Body of pancreas (tissue), 4 donors: ENCODE measurements at regions not wholly inside any gene's neighbourhood (a gene's known extent, or its start where the extent isn't known, plus 50 kb on each side); places are given as distances from the start of the nearest gene placed in this dataset.
"Not testable (repeated sequence)": the region's sequence is repeated elsewhere in the genome, so short reads cannot be mapped to it uniquely, and the experiment has no call there.

Experiments used
- POLR2A ChIP-seq, 3 donors: fragments of 450-650 bp; IDR thresholded peaks; one replicate each; pipeline ENCODE4 v1.6.1; 2016; ENCODE audit warnings: antibody characterized with exemption in 3 of 3, mild to moderate bottlenecking in 2 of 3
- TF ChIP-seq, protein P1 (sequence below), 7 experiments: fragments of 450-650 bp in 4 of 7; fragments of 200-600 bp in 3 of 7; sonication (generic) in 3 of 7; IDR thresholded peaks; one replicate each; pipeline ENCODE4 v1.5.1; 2016 to 2019; ENCODE audit warnings: antibody characterized with exemption in 7 of 7

DNA sequence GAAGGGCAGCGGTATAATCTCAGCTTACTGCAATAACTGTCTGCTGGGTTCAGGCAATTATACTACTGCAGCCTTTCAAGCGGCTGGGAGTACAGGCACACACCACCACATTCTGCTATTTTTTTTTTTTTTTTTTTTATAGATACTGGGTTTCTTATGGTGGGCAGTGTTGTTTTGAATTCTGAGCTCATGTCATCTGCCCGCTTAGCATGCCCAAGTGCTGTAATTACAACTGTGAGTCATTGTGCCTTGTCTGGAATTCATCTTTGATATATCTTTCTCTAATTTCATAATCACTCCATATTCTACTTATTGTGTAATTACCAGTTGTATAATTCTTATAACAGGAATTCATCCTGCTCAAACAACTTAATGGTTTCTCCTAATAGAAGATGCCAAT, 67.4 kb downstream of the CDY2B start:
- TF ChIP-seq, protein P1, sequence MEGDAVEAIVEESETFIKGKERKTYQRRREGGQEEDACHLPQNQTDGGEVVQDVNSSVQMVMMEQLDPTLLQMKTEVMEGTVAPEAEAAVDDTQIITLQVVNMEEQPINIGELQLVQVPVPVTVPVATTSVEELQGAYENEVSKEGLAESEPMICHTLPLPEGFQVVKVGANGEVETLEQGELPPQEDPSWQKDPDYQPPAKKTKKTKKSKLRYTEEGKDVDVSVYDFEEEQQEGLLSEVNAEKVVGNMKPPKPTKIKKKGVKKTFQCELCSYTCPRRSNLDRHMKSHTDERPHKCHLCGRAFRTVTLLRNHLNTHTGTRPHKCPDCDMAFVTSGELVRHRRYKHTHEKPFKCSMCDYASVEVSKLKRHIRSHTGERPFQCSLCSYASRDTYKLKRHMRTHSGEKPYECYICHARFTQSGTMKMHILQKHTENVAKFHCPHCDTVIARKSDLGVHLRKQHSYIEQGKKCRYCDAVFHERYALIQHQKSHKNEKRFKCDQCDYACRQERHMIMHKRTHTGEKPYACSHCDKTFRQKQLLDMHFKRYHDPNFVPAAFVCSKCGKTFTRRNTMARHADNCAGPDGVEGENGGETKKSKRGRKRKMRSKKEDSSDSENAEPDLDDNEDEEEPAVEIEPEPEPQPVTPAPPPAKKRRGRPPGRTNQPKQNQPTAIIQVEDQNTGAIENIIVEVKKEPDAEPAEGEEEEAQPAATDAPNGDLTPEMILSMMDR (IDR thresholded peaks at IDR 0.05) = not testable (repeated sequence)
- TF ChIP-seq POLR2A (IDR thresholded peaks at IDR 0.05) = not testable (repeated sequence)
